ENCODE measurements at regions not wholly inside any gene's neighbourhood (a gene's known extent, or its start where the extent isn't known, plus 50 kb on each side); places are given as distances from the start of the nearest gene placed in this dataset.

GRCh38 chr10:78269060-78269459 is 235.4 kb downstream of the RPS24 start:
- DNase-seq (ENCODE audit: extremely low spot score, unreplicated experiment): no peak
- no peak overlapping the region for H3K4me3 Mint-ChIP-seq (ENCODE audit: unreplicated experiment)
- H3K36me3 Mint-ChIP-seq (ENCODE audit: unreplicated experiment): no peaks in the 10 kb centered on the region
- H3K27ac Mint-ChIP-seq (ENCODE audit: unreplicated experiment): no peak overlapping the region
- peaks cover 7% of the 10 kb centered on the region for H3K9me3 Mint-ChIP-seq (ENCODE audit: unreplicated experiment)
- no peaks in the 10 kb centered on the region for H3K4me1 Mint-ChIP-seq (ENCODE audit: unreplicated experiment)
- peaks cover 11% of the 10 kb centered on the region for H3K27me3 Mint-ChIP-seq (ENCODE audit: unreplicated experiment)
- no peak for TF ChIP-seq CTCF (IDR thresholded peaks at IDR 0.05)

DNA sequence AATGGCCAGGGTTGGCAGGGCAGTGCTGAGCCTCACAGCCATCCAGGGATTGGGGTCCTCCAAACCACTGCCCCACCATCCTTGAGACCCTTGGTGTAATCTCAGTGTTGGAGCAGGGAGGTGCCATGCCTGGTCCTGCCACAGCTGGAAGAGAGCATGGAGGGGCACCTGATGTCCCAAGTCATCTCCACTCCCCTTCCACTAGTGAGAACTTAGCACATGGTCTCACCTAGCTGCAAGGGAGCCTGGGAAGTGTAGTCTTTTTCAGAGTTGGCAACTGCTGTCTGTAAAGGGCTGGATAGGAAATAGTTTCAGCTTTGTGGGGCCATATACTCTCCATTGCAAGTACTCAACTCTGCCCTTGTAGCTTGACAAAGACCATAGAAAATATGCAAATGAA is 238.7 kb downstream of the RPS24 start:
- Mint-ChIP-seq H3K4me3 (ENCODE audit: unreplicated experiment) (no peak overlapping the region), H3K27ac (ENCODE audit: unreplicated experiment) (no peak overlapping the region), H3K36me3 (ENCODE audit: unreplicated experiment) (no peaks in the 10 kb centered on the region), H3K27me3 (ENCODE audit: unreplicated experiment) (peaks cover 38% of the 10 kb centered on the region), H3K4me1 (ENCODE audit: unreplicated experiment) (no peaks in the 10 kb centered on the region), H3K9me3 (ENCODE audit: unreplicated experiment) (peaks cover 7% of the 10 kb centered on the region)
- TF ChIP-seq CTCF (IDR thresholded peaks at IDR 0.05): no peak
- DNase-seq (ENCODE audit: extremely low spot score, unreplicated experiment): no peak

- H3K4me3 Mint-ChIP-seq (ENCODE audit: unreplicated experiment): no peak overlapping the region
- H3K36me3 Mint-ChIP-seq (ENCODE audit: unreplicated experiment): no peaks in the 10 kb centered on the region
- no peak for DNase-seq (ENCODE audit: extremely low spot score, unreplicated experiment)
- no peak for TF ChIP-seq CTCF (IDR thresholded peaks at IDR 0.05)
- H3K9me3 Mint-ChIP-seq (ENCODE audit: unreplicated experiment): peaks cover 3% of the 10 kb centered on the region
- H3K27me3 Mint-ChIP-seq (ENCODE audit: unreplicated experiment): peaks cover 38% of the 10 kb centered on the region
- H3K27ac Mint-ChIP-seq (ENCODE audit: unreplicated experiment): no peak overlapping the region
- H3K4me1 Mint-ChIP-seq (ENCODE audit: unreplicated experiment): no peaks in the 10 kb centered on the region
These were observed 240.8 kb downstream of the RPS24 start for GRCh38 chr10:78274491-78274890.

GRCh38 chr10:78276139-78276538 is 242.5 kb downstream of the RPS24 start:
- peaks cover 3% of the 10 kb centered on the region for H3K9me3 Mint-ChIP-seq (ENCODE audit: unreplicated experiment)
- no peak overlapping the region for H3K4me3 Mint-ChIP-seq (ENCODE audit: unreplicated experiment)
- no peaks in the 10 kb centered on the region for H3K36me3 Mint-ChIP-seq (ENCODE audit: unreplicated experiment)
- no peak for TF ChIP-seq CTCF (IDR thresholded peaks at IDR 0.05)
- no peak overlapping the region for H3K27ac Mint-ChIP-seq (ENCODE audit: unreplicated experiment)
- peaks cover 51% of the 10 kb centered on the region for H3K27me3 Mint-ChIP-seq (ENCODE audit: unreplicated experiment)
- no peak for DNase-seq (ENCODE audit: extremely low spot score, unreplicated experiment)
- no peaks in the 10 kb centered on the region for H3K4me1 Mint-ChIP-seq (ENCODE audit: unreplicated experiment)

- no peak for DNase-seq (ENCODE audit: extremely low spot score, unreplicated experiment)
- TF ChIP-seq CTCF (IDR thresholded peaks at IDR 0.05): no peak
- H3K4me3 Mint-ChIP-seq (ENCODE audit: unreplicated experiment): no peak overlapping the region
- H3K27ac Mint-ChIP-seq (ENCODE audit: unreplicated experiment): no peak overlapping the region
- peaks cover 59% of the 10 kb centered on the region for H3K27me3 Mint-ChIP-seq (ENCODE audit: unreplicated experiment)
- no peaks in the 10 kb centered on the region for H3K4me1 Mint-ChIP-seq (ENCODE audit: unreplicated experiment)
- peaks cover 3% of the 10 kb centered on the region for H3K9me3 Mint-ChIP-seq (ENCODE audit: unreplicated experiment)
- H3K36me3 Mint-ChIP-seq (ENCODE audit: unreplicated experiment): no peaks in the 10 kb centered on the region
These were observed 243.8 kb downstream of the RPS24 start for GRCh38 chr10:78277314-78278057.
